ENCODE measurements at regions not wholly inside any gene's neighbourhood (a gene's known extent, or its start where the extent isn't known, plus 50 kb on each side); places are given as distances from the start of the nearest gene placed in this dataset.

DNA sequence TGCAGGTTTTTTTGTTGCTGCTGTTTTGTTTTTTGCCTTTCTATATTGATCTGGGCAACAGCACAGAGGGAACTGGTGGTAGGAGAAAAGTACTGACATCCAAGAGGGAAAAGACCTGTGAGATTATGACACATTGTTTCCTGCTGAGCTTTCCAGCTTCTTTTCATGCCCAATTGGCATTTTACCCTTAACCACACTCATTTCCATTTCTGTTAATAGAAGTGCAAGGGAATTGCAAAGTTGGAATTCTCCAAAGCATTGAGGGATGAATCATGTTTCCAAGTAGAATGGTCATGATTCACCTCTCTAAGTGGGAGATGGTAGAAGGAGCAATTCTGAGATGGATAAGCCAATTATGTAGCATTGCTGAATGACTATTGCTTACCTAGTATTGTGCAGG lies 161.5 kb downstream of the PPARGC1A start:
- DNase-seq (ENCODE audit: low read depth), result peak; percentile 96
- H3K4me3 ChIP-seq (ENCODE audit: low read length), result no peak overlapping the region
- TF ChIP-seq, protein P1, sequence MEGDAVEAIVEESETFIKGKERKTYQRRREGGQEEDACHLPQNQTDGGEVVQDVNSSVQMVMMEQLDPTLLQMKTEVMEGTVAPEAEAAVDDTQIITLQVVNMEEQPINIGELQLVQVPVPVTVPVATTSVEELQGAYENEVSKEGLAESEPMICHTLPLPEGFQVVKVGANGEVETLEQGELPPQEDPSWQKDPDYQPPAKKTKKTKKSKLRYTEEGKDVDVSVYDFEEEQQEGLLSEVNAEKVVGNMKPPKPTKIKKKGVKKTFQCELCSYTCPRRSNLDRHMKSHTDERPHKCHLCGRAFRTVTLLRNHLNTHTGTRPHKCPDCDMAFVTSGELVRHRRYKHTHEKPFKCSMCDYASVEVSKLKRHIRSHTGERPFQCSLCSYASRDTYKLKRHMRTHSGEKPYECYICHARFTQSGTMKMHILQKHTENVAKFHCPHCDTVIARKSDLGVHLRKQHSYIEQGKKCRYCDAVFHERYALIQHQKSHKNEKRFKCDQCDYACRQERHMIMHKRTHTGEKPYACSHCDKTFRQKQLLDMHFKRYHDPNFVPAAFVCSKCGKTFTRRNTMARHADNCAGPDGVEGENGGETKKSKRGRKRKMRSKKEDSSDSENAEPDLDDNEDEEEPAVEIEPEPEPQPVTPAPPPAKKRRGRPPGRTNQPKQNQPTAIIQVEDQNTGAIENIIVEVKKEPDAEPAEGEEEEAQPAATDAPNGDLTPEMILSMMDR (conservative IDR thresholded peaks at IDR 0.05; ENCODE audit: low read length), result no peak

DNA sequence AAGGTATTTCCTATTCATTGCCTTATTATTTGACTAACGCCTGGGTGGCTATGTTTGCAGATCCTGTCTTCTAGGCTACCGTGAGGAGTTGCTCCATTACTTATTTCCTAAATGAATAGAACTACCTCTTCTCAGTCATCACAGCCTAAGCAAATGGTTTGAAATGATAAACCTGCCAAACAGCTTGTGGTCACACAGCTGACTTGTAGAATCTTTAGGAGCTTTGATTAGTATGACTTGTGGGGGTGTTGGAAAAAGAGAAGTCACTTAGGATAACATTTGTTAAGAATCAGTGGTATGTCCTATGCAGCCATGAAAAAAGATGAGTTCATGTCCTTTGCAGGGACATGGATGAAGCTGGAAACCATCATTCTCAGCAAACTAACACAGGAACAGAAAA lies 169.3 kb downstream of the PPARGC1A start:
- peak; percentile 15 for DNase-seq (ENCODE audit: low read depth)

DNA sequence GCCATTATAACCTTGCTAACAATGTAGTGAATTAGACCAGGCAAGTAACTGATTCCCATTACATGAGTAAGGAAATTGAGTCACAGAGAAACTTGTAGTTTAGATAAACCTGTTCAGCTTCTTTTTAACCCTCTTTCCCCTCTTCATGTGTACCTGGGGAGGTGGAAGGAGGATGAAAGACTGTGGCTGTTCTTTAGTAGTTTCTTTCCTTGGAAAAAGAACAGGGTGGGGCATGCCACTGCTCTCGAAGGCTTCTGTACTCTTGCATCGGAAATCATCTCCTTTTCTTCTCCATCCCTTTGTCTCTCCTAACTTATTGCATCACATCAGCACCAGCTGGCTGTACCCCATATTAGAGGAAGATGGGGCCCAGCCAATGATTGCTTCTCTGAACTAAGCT lies 171.4 kb downstream of the PPARGC1A start:
- TF ChIP-seq, protein P1 (conservative IDR thresholded peaks at IDR 0.05; ENCODE audit: low read length), result no peak
- no peak for DNase-seq (ENCODE audit: low read depth)
- no peak overlapping the region for H3K4me3 ChIP-seq (ENCODE audit: low read length)

More for the DNA sequence above, 169.3 kb downstream of the PPARGC1A start:
- TF ChIP-seq, protein P1 (conservative IDR thresholded peaks at IDR 0.05; ENCODE audit: low read length), result no peak
- H3K4me3 ChIP-seq (ENCODE audit: low read length), result no peak overlapping the region

- DNase-seq (ENCODE audit: low read depth), result peak; percentile 14
- no peak overlapping the region for H3K4me3 ChIP-seq (ENCODE audit: low read length)
- TF ChIP-seq, protein P1 (conservative IDR thresholded peaks at IDR 0.05; ENCODE audit: low read length), result peak; percentile 54
Observed at GRCh38 chr4:23717528-23718248, 172.2 kb downstream of the PPARGC1A start.

GRCh38 chr4:23710298-23710697 lies 179.5 kb downstream of the PPARGC1A start:
- no peak for DNase-seq (ENCODE audit: low read depth)
- TF ChIP-seq, protein P1 (conservative IDR thresholded peaks at IDR 0.05; ENCODE audit: low read length), result no peak
- H3K4me3 ChIP-seq (ENCODE audit: low read length), result no peak overlapping the region

- TF ChIP-seq, protein P1 (conservative IDR thresholded peaks at IDR 0.05; ENCODE audit: low read length), result no peak
- H3K4me3 ChIP-seq (ENCODE audit: low read length), result no peak overlapping the region
- no peak for DNase-seq (ENCODE audit: low read depth)
Observed at GRCh38 chr4:23707652-23708026, 182.2 kb downstream of the PPARGC1A start.

- no peak for DNase-seq (ENCODE audit: low read depth)
- TF ChIP-seq, protein P1 (conservative IDR thresholded peaks at IDR 0.05; ENCODE audit: low read length), result no peak
- no peak overlapping the region for H3K4me3 ChIP-seq (ENCODE audit: low read length)
Observed at GRCh38 chr4:23706972-23707651, 182.7 kb downstream of the PPARGC1A start.
